ENCODE measurements at regions not wholly inside any gene's neighbourhood (a gene's known extent, or its start where the extent isn't known, plus 50 kb on each side); places are given as distances from the start of the nearest gene placed in this dataset.
"Not testable (repeated sequence)": the region's sequence is repeated elsewhere in the genome, so short reads cannot be mapped to it uniquely, and the experiment has no call there.

DNA sequence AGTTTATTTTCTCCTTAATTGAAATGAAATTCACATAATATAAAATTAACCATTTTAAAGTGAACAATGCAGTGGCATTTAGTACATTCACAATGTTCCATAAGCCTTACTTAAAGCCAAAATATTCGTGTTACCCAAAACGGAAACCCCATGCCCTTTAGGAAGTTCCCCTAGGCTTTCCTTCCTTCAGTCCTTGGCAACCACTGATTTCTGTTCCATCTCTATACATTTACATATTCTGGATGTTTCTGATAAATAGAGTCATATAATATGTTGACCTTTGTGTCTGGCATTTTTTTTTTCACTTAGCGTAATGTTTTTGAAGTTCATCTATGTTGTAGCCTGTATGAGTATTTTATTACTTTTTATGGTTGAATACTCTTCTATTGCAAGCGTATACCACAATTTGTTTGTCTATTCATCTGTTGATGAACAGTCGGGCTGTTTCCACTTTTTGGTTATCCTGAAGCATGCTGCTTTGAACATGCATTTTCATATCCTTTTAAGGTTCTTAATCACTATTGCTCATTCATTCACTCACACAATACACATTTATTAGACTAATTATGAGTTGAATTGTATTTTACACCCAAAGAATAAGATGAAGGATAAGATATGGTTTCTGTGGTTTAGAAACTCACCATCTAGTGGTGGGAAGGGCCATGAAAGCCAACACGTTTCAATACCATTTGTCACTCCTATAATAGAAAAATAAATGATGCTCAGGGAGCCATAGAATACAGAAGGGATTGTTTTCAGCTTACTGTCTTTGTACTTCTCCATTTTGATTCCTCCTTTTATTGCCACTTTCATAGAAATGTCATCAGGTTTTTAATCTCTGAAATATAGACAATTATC lies 408.2 kb upstream of the CBLB start:
- DNase-seq, result no peak

DNA sequence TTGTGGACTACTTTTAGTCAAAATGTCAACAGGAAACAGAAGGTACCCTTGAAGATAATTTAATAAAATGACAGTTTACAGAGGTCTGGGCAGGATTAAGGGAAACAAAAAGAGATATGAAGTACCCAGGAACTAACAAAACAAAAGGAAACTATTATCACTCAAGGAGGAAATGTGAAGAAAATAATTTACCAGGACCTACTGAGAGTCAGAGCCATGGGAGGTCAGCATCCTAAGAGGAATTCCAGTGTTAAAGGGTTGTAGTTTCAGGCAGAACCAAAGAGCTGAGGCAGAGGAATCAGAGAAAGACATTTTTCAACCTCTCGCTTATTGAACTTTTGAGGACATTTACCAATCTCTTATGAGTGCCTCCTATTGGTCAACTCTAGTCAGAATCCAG lies 408.9 kb upstream of the CBLB start:
- DNase-seq, result no peak

DNA sequence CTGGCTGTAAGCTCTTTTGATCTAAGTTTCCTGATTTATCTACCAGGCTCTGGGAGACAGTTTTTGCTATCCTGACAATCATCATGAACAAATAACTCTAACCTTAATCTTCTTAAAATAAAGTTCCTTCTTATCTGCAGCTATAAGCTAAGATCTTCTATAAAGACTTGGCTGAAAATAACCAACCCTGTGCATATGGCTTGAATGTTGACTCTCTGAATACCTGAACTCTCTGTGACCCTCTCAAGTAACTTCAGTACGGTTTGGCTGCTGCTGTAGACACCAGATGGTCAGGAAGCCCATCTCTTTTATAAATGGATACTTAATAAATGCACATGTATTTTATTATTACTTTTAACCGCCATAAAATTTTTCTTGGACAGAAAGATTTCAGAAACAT lies 412.4 kb upstream of the CBLB start:
- no peak for DNase-seq

DNA sequence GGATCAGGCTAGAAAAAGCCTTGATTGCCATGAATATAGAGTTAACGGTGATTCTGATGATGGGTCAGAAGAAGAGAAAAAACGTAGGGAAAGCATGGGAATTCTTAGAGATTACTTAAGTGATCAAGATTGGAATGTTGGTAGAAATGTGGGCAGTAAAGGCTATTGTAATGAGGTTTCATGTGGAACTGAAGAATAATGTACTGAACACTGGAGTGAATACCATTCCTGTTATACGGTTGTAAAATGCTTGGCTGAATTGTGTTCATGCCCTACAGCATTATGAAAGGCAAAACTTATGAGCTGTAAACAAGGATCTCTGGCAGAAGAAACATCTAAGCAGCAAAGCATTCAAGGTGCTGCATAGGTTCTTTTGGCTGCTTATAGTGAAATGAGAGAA lies 414.1 kb upstream of the CBLB start:
- DNase-seq, result no peak

- DNase-seq, result no peak
These were observed 420.0 kb upstream of the CBLB start for GRCh38 chr3:106288781-106289180.

GRCh38 chr3:106290304-106290997 lies 421.6 kb upstream of the CBLB start:
- DNase-seq, result no peak

GRCh38 chr3:106293161-106293560 lies 424.3 kb upstream of the CBLB start:
- no peak for DNase-seq

GRCh38 chr3:106294121-106294520 lies 425.3 kb upstream of the CBLB start:
- DNase-seq, result no peak

- no peak for DNase-seq
These were observed 427.2 kb upstream of the CBLB start for GRCh38 chr3:106296062-106296461.

GRCh38 chr3:106299300-106300098 lies 430.7 kb upstream of the CBLB start:
- DNase-seq, result peak; percentile 36

- no peak for DNase-seq
These were observed 433.8 kb upstream of the CBLB start for GRCh38 chr3:106302451-106303221.

GRCh38 chr3:106303766-106304165 lies 435.0 kb upstream of the CBLB start:
- DNase-seq, result no peak

DNA sequence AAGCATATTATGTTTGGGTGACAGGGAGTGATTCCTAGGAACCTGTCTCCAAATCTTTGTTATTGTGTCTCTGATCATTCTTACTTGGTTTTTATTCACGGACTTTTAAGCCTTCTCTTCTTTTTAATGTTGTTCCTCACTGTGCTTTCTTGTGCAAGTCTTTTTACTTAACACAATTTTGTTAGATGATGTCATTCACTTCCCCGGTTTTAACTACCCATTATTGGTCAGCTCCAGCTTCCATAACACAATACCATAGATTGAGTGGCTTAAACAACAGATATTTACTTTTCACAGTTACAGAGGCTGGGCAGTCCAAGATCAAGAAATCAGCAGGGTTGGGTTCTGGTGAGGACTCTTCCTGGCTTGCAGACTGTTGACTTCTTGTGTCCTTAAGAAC lies 436.3 kb upstream of the CBLB start:
- peak; percentile 26 for DNase-seq

DNA sequence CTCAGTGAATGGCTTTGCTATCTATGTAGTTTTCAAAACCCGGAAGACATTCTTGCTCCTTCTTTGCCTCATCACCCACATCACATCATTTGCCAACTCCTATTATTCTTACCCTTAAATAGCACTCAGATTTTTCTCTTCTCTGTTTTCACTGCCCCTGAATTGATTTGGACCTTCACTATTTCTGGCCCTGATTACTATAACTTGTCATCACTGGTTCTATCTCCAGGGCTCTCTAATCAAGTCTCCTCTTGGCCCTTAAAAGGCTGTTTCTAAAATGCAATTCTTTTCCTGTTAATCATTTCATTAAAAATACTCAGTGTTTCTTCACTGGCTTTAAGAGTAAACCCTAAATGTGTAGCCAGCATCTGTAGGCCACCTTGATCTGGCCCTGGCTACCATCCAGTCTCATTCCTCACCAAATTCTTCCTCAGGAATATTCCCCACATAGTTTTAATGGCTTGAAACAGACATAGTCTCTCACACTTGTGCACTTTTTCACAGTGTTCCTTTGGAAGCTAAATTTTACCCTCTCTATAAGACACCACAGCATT lies 437.1 kb upstream of the CBLB start:
- DNase-seq, result no peak

DNA sequence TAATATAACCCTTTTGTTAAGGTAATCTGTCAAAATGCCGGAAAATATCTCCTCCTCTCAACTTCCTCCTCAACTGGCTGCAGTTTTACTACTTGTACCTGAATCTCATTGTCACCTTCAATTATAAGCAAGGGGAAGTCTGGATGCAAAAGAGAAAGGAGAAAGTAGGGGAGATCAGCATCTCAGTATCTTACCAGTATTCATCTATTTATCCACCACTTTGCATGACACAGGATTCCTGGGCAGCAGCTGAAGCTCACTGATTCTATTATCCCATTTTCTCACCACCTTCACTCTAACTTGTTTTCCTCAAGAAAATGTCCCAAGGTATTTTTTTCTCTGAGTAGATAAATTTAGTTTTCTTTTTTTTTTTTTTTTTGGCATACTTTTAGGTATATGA lies 440.5 kb upstream of the CBLB start:
- DNase-seq, result no peak

DNA sequence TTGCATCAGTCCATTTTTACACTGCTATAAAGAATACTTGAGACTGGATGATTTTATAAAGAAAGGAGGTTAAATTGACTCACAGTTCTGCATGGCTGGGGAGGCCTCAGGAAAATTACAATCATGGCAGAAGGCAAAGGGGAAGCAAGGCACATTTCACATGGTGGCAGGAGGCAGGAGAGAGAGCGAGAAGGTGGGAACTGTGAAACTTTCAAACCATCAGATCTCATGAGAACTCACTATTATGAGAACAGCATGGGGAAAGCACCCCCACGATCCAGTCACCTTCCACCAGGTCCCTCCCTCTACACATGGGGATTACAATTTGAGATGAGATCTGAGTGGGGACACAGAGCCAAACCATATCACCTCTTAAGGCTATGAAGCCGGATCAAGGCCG lies 441.0 kb upstream of the CBLB start:
- not testable (repeated sequence) for DNase-seq

GRCh38 chr3:106317141-106318055 lies 448.6 kb upstream of the CBLB start:
- DNase-seq, result no peak

DNA sequence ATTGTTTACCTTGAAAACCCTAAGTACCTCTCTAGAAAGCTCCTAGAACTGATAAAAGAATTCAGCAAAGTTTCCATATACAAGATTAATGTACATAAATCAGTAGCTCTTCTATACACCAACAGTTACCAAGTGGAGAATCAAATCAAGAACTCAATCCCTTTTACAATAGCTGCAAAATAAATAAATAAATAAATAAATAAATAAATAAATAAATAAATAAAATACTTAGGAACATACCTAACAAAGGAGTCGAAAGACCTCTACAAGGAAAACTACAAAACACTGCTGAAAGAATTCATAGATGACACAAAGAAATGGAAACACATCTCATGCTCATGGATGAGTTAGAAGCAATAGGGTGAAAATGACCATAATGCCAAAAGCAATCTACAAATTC lies 452.6 kb upstream of the CBLB start:
- not testable (repeated sequence) for DNase-seq

DNA sequence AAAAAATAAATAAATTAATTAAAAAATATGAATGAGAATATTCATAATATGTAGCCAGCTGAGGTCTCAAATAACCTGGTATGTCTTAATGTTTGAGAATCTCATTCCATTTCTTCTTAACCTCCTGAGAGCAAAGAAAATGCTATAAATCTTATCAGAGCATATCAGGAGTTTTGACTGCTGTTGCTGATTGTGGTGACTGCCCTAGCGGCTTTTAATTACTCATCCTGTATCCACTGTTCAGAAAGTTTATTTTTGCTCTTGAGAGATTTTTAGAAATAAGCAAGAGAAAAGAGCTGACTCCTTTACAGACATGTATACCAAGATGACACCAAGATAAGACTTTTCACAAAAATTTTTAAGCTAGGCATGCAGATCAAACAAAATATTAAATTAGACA lies 454.8 kb upstream of the CBLB start:
- no peak for DNase-seq

- DNase-seq, result peak; percentile 23
These were observed 458.3 kb upstream of the CBLB start for GRCh38 chr3:106326941-106327695.

DNA sequence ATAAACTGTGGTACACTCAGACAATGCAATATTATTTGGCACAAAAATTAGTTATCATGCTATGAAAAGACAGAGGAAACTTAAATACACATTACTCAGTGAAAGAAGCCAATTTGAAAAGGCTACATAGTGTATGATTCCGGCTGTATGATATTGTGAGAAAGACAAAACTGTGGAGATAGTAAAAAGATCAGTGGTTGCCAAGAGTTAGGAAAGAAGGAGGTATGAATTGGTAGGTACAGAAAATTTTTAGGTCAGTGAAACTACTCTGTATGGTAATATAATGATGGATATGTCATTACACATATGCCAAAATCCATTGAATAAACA lies 458.8 kb upstream of the CBLB start:
- no peak for DNase-seq
